ENCODE measurements at regions not wholly inside any gene's neighbourhood (a gene's known extent, or its start where the extent isn't known, plus 50 kb on each side); places are given as distances from the start of the nearest gene placed in this dataset.

DNA sequence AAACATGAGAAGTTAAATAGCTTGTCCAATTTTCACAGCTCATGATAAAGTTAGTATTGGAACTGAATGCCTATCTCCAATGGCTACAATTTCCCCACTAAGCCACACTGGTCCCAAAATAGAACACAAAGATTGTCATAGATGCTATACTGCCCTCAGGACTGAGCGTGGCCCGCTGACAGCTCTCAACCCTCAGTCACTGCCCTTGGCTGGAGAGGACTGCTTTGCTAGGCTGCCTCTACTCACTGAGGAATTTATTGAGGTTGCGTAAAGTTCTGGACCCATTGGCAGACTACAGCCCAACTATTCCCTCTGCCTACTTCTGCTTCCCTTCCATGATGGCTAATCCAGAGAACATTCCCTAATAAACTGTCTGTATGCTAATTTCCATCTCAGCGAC is 165.5 kb upstream of the BET1 start:
- Histone ChIP-seq H3K4me2 (ENCODE audit: insufficient read depth, low read length) (no peak overlapping the region), H4K20me1 (replicated peaks; ENCODE audit: control insufficient read depth, extremely low read depth, insufficient read depth, low read length) (no peaks in the 10 kb centered on the region), H3K36me3 (ENCODE audit: control insufficient read depth in 2 of 2, extremely low read depth in 1 of 2, insufficient read depth in 2 of 2, low read length in 2 of 2) (no peaks in the 10 kb centered on the region), H2AFZ (ENCODE audit: low read depth, low read length) (no peak overlapping the region), H3K79me2 (ENCODE audit: control insufficient read depth, insufficient read depth, low read length) (no peaks in the 10 kb centered on the region), H3K27me3 (ENCODE audit: control insufficient read depth in 2 of 2, insufficient read depth in 2 of 2, low read length in 2 of 2) (no peaks in the 10 kb centered on the region), H3K4me3 (replicated peaks in 1 of 3; ENCODE audit: insufficient read depth in 1 of 3, low read depth in 1 of 3, low read length in 3 of 3) (no peak overlapping the region), H3K9ac (replicated peaks; ENCODE audit: extremely low read depth, insufficient read depth, low read length) (no peak overlapping the region), H3K9me1 (replicated peaks; ENCODE audit: control insufficient read depth, extremely low read depth, insufficient read depth, low read length) (no peaks in the 10 kb centered on the region), H3K9me3 (replicated peaks; ENCODE audit: control insufficient read depth, insufficient read depth, low read length) (no peaks in the 10 kb centered on the region), H3K4me1 (ENCODE audit: control insufficient read depth, extremely low read depth, insufficient read depth, low read length) (peaks cover 7% of the 10 kb centered on the region), H3K27ac (ENCODE audit: insufficient read depth, low read depth, low read length) (no peak overlapping the region)
- CTCF ChIA-PET, result interaction anchor here (1.4 kb wide), 1 partner anchor 14 kb away, joined by 4 read pairs; no protein-coding TSS in a partner anchor
- no peak for DNase-seq (ENCODE audit: low read depth, low spot score)
- intact Hi-C loops (cut with micrococcal nuclease) (no loop called here), dilution Hi-C loops (cut with MboI; ENCODE audit: extremely low pct_ligation_motif_present, low sequenced_read_pairs) (no loop called here)
- no peak for TF ChIP-seq MYC (IDR thresholded peaks at IDR 0.05; ENCODE audit: low read depth, low read length)
- no peak for FAIRE-seq
- no TSS peak for BruUV-seq (replicated peaks)
- POLR2A ChIA-PET, result no interaction called here

DNA sequence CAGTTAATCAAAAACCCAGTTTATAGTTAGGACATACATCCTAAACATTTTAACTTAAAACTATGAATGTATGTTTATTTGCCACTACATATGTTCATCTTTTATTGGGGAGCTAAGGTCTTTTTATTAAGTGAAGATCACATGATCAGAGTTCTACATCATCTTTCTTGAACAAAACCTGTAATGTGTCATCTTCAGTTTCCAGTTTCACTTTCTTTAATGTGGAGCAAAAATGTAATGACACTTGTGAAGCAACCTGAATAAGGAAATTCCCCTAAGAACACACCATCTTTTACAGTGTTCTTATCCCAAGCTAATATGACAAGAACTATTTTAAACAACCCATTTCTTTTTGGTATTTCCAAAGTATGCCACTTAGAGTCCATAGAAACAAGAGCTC is 166.7 kb upstream of the BET1 start:
- ChIA-PET CTCF (interaction anchor here (1.2 kb wide), 1 partner anchor 84 kb away, joined by 3 read pairs; no protein-coding TSS in a partner anchor), POLR2A (no interaction called here)
- no peak overlapping the region for H3K27ac ChIP-seq (ENCODE audit: insufficient read depth, low read depth, low read length)
- dilution Hi-C loops (cut with MboI; ENCODE audit: extremely low pct_ligation_motif_present, low sequenced_read_pairs) (no loop called here), intact Hi-C loops (cut with micrococcal nuclease) (no loop called here)
- H3K9me1 ChIP-seq (replicated peaks; ENCODE audit: control insufficient read depth, extremely low read depth, insufficient read depth, low read length), result no peaks in the 10 kb centered on the region
- no peak overlapping the region for H3K4me2 ChIP-seq (ENCODE audit: insufficient read depth, low read length)
- no peaks in the 10 kb centered on the region for H4K20me1 ChIP-seq (replicated peaks; ENCODE audit: control insufficient read depth, extremely low read depth, insufficient read depth, low read length)
- H3K9ac ChIP-seq (replicated peaks; ENCODE audit: extremely low read depth, insufficient read depth, low read length), result no peak overlapping the region
- no peaks in the 10 kb centered on the region for H3K9me3 ChIP-seq (replicated peaks; ENCODE audit: control insufficient read depth, insufficient read depth, low read length)
- H3K4me1 ChIP-seq (ENCODE audit: control insufficient read depth, extremely low read depth, insufficient read depth, low read length), result peaks cover 15% of the 10 kb centered on the region
- DNase-seq (ENCODE audit: low read depth, low spot score) (no peak), FAIRE-seq (no peak)
- no peak overlapping the region for H3K4me3 ChIP-seq (replicated peaks in 1 of 3; ENCODE audit: insufficient read depth in 1 of 3, low read depth in 1 of 3, low read length in 3 of 3)
- no peaks in the 10 kb centered on the region for H3K79me2 ChIP-seq (ENCODE audit: control insufficient read depth, insufficient read depth, low read length)
- no peaks in the 10 kb centered on the region for H3K36me3 ChIP-seq (ENCODE audit: control insufficient read depth in 2 of 2, extremely low read depth in 1 of 2, insufficient read depth in 2 of 2, low read length in 2 of 2)
- no peaks in the 10 kb centered on the region for H3K27me3 ChIP-seq (ENCODE audit: control insufficient read depth in 2 of 2, insufficient read depth in 2 of 2, low read length in 2 of 2)
- H2AFZ ChIP-seq (ENCODE audit: low read depth, low read length), result no peak overlapping the region
- no TSS peak for BruUV-seq (replicated peaks)
- TF ChIP-seq POLR2AphosphoS5 (IDR thresholded peaks at IDR 0.05; ENCODE audit: insufficient read depth, low read depth, low read length) (no peak), EZH2 (IDR thresholded peaks at IDR 0.05; ENCODE audit: borderline replicate concordance, low read depth, low read length, severe bottlenecking) (no peak), GATA2 (IDR thresholded peaks at IDR 0.05; ENCODE audit: insufficient read depth, insufficient read length, low read depth, low read length) (no peak), POLR2A (IDR thresholded peaks at IDR 0.05; ENCODE audit: low read depth, low read length) (no peak), FOS (IDR thresholded peaks at IDR 0.05; ENCODE audit: borderline replicate concordance, insufficient read depth, low read length) (no peak), JUN (IDR thresholded peaks at IDR 0.05; ENCODE audit: borderline replicate concordance, insufficient read depth, insufficient read length, low read depth) (no peak), MYC (IDR thresholded peaks at IDR 0.05; ENCODE audit: low read depth, low read length) (no peak)
- TF ChIP-seq, protein P1, sequence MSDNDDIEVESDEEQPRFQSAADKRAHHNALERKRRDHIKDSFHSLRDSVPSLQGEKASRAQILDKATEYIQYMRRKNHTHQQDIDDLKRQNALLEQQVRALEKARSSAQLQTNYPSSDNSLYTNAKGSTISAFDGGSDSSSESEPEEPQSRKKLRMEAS (IDR thresholded peaks at IDR 0.05; ENCODE audit: insufficient read depth, insufficient read length), result no peak
- TF ChIP-seq, protein P2, sequence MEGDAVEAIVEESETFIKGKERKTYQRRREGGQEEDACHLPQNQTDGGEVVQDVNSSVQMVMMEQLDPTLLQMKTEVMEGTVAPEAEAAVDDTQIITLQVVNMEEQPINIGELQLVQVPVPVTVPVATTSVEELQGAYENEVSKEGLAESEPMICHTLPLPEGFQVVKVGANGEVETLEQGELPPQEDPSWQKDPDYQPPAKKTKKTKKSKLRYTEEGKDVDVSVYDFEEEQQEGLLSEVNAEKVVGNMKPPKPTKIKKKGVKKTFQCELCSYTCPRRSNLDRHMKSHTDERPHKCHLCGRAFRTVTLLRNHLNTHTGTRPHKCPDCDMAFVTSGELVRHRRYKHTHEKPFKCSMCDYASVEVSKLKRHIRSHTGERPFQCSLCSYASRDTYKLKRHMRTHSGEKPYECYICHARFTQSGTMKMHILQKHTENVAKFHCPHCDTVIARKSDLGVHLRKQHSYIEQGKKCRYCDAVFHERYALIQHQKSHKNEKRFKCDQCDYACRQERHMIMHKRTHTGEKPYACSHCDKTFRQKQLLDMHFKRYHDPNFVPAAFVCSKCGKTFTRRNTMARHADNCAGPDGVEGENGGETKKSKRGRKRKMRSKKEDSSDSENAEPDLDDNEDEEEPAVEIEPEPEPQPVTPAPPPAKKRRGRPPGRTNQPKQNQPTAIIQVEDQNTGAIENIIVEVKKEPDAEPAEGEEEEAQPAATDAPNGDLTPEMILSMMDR (IDR thresholded peaks at IDR 0.05; ENCODE audit: extremely low read depth in 1 of 2, insufficient read depth in 1 of 2, low read depth in 1 of 2, low read length in 2 of 2), result no peak
